ENCODE measurements at regions not wholly inside any gene's neighbourhood (a gene's known extent, or its start where the extent isn't known, plus 50 kb on each side); places are given as distances from the start of the nearest gene placed in this dataset.

- H3K27ac ChIP-seq: no peak overlapping the region
- H3K4me3 ChIP-seq: no peak overlapping the region
- H3K4me1 ChIP-seq: no peaks in the 10 kb centered on the region
- DNase-seq (no peak), ATAC-seq (no peak)
- H3K36me3 ChIP-seq: no peaks in the 10 kb centered on the region
- 63% methylated on average over 3 of the region's 3 CpGs for WGBS (ENCODE audit: insufficient coverage, low coverage, low lambda C conversion rate, missing lambda C conversion rate)
- H3K27me3 ChIP-seq: peaks cover 0 to 3% of the 10 kb centered on the region in 2 donors
- H3K9me3 ChIP-seq: no peaks in the 10 kb centered on the region
- no peak for TF ChIP-seq CTCF (IDR thresholded peaks at IDR 0.05)
- intact Hi-C loops (cut with DNase I): no loop called here
These were observed 262.2 kb downstream of the MEX3B start for GRCh38 chr15:81783586-81783985.

- Histone ChIP-seq H3K4me3 (no peak overlapping the region), H3K27me3 (peaks cover 0 to 3% of the 10 kb centered on the region in 2 donors), H3K4me1 (no peaks in the 10 kb centered on the region), H3K36me3 (no peaks in the 10 kb centered on the region), H3K27ac (no peak overlapping the region), H3K9me3 (no peaks in the 10 kb centered on the region)
- ATAC-seq (no peak), DNase-seq (no peak)
- TF ChIP-seq CTCF (IDR thresholded peaks at IDR 0.05) (no peak), POLR2A (IDR thresholded peaks at IDR 0.05) (no peak)
- WGBS (ENCODE audit: insufficient coverage, low coverage, low lambda C conversion rate, missing lambda C conversion rate): 37% methylated on average over 4 of the region's 5 CpGs
- intact Hi-C loops (cut with DNase I): no loop called here
These were observed 262.7 kb downstream of the MEX3B start for GRCh38 chr15:81783076-81783475.

GRCh38 chr15:81781395-81781794, 264.4 kb downstream of the MEX3B start:
- Histone ChIP-seq H3K9me3 (no peaks in the 10 kb centered on the region), H3K36me3 (no peaks in the 10 kb centered on the region), H3K27me3 (no peaks in the 10 kb centered on the region), H3K4me3 (no peak overlapping the region), H3K4me1 (no peaks in the 10 kb centered on the region), H3K27ac (no peak overlapping the region)
- intact Hi-C loops (cut with DNase I): no loop called here
- 51% methylated on average over 2 of the region's 2 CpGs for WGBS (ENCODE audit: insufficient coverage, low coverage, low lambda C conversion rate, missing lambda C conversion rate)
- TF ChIP-seq CTCF (IDR thresholded peaks at IDR 0.05) (no peak), POLR2A (IDR thresholded peaks at IDR 0.05) (no peak)
- DNase-seq: no peak
- ATAC-seq: no peak

- DNase-seq: no peak
These were observed 264.9 kb downstream of the MEX3B start for GRCh38 chr15:81780966-81781365.

More at GRCh38 chr15:81780966-81781365, 264.9 kb downstream of the MEX3B start:
- intact Hi-C loops (cut with DNase I): no loop called here
- H3K9me3 ChIP-seq: no peaks in the 10 kb centered on the region
- no peak overlapping the region for H3K27ac ChIP-seq
- ATAC-seq: no peak
- no peaks in the 10 kb centered on the region for H3K27me3 ChIP-seq
- TF ChIP-seq POLR2A (IDR thresholded peaks at IDR 0.05) (no peak), CTCF (IDR thresholded peaks at IDR 0.05) (no peak)
- no peak overlapping the region for H3K4me3 ChIP-seq
- no peaks in the 10 kb centered on the region for H3K4me1 ChIP-seq
- H3K36me3 ChIP-seq: no peaks in the 10 kb centered on the region

Measured in right lobe of liver (tissue), 6 donors.